H1 (cell line): ENCODE measurements at regions not wholly inside any gene's neighbourhood (a gene's known extent, or its start where the extent isn't known, plus 50 kb on each side); places are given as distances from the start of the nearest gene placed in this dataset.

Experiments
- EZH2 ChIP-seq: fragments of 200-600 bp; sonication (generic); IDR thresholded peaks from 2 replicates; pipeline ENCODE4 v1.7.1; 2012; ENCODE audit warnings: low read depth, mild to moderate bottlenecking, moderate library complexity, low read length, inconsistent platforms; ENCODE audit not compliant: severe bottlenecking
- FOSL1 ChIP-seq: IDR thresholded peaks from 2 replicates; pipeline ENCODE4 v1.6.1; 2011; ENCODE audit warnings: mild to moderate bottlenecking, low read depth, low read length, moderate library complexity; ENCODE audit not compliant: insufficient read depth
- POU5F1 ChIP-seq: IDR thresholded peaks from 2 replicates; pipeline ENCODE4 v1.6.1; 2011; ENCODE audit warnings: low read depth, mild to moderate bottlenecking, low read length, moderate library complexity
- TAF1 ChIP-seq: IDR thresholded peaks from 2 replicates; pipeline ENCODE4 v1.6.1; 2011; ENCODE audit warnings: mild to moderate bottlenecking, low read depth, low read length
- ZNF274 ChIP-seq: IDR thresholded peaks from 2 replicates; pipeline ENCODE4 v1.7.0; 2012; ENCODE audit warnings: low read length, borderline replicate concordance; ENCODE audit errors: extremely low read depth

DNA sequence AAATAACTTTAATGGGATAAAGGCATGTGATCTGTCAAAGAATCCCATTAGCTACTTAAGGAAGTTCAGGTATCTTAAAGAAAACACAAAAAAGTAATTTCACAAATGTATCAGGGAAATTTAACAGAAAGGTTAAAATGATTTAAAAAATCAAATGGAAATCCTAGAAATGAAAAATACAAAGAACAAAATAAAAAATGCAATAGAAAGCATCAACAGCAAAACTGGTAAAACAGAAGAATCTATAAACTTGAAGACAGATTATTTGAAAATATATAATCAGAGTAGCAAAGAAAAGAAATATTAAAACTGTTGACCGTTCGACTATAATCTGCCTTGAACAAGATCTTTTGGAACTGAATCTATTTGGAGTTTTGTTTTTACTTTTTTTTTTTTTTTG lies 279.4 kb upstream of the SYT1 start (continued):
- TF ChIP-seq EZH2 (no peak), POU5F1 (no peak), FOSL1 (no peak), TAF1 (no peak), ZNF274 (no peak)
